HG03097 (cell line): ENCODE measurements at regions not wholly inside any gene's neighbourhood (a gene's known extent, or its start where the extent isn't known, plus 50 kb on each side); places are given as distances from the start of the nearest gene placed in this dataset.
"Not testable (repeated sequence)": the region's sequence is repeated elsewhere in the genome, so short reads cannot be mapped to it uniquely, and the experiment has no call there.

Experiments used
- ATAC-seq: cut with Tn5 transposase; IDR thresholded peaks from one replicate; pipeline ENCODE4 v1.9.1; 2021; ENCODE audit not compliant: unreplicated experiment, low FRiP score

DNA sequence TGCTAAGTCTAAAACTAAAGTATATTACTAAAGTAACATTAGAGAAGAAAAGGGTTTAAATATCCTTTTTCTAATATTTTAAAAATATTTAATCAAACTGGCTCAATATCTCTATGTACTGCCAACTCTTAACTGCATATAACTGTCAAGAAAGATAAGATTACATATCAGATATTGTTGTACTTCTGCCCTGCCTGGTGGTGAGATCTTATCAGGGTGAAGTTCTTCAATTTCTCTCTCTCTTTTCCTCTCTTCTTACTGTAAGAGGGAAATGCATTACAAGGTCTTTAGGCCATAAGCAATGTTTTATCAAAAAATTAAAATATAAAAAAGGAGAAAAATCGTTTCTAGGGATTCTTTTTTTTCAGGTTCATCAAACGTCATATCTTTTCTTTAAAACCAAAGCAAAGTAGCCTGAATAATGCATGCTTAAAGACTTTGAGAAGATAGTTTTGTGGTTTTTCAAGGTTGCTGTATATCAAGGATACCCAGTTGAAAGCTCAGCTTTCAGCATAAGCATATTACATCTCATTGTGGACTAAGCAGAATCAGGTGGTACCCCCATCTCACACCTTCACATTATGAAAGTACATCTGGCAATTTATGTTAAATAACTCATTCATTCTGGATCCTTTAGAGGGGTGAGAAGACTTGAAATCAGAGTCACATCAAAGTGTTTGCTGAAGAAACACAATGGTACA, 1625.7 kb upstream of the SLC10A2 start:
- no peak for ATAC-seq

DNA sequence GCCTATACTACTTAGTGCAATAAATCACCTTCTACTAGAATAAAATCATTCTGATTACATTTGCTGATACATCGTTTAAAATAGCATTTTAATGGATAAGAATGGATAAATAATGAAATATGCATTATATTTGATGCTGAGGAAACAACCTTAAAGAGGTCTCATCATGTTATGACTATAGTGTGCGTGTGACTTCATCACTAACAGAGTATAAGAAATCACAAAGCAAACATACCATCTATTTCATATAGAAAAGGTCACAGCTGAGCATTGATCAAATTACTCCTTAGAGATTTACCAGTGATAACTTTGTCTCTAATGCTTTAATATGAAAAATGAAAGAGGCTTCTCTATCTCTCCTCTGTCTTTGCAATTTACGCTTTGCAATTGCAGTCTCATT, 1620.3 kb upstream of the SLC10A2 start:
- no peak for ATAC-seq

DNA sequence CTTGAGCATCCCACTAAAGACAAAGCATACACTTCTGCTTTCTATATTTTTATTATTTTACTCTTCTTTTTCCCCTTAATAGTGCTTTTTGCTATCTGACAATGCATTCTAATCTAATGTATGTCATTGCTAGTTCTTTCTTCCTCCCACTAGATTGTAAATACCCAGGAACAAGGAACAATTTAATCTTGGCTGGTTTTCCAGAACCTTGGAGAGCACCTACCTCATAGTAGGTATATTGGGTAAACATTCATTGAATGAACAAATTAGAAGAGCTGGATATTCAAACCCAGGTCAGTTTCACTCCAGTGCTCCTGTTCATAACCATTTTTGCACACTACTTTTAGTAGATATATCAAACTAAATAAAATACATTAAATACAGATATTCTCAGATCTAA, 1617.6 kb upstream of the SLC10A2 start:
- ATAC-seq: no peak

DNA sequence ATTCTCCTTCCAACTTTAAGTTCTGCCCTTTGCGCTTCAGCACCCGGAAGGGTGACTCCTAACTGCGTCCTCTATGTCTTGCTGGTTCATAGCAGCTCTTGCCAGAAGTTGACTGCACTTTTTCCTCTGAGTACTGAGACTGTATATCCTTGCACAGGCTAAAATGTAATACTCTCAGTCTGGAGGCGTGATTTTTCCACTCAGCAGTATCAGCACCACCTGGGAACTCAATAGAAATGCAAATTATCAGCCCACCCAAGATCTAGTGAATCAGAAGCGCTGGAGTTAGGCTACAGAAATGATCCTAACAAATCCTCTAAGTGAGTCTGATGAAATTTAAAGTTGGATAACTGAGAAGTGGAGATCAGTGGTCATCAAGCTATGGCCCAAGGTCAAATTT, 1611.9 kb upstream of the SLC10A2 start:
- no peak for ATAC-seq

DNA sequence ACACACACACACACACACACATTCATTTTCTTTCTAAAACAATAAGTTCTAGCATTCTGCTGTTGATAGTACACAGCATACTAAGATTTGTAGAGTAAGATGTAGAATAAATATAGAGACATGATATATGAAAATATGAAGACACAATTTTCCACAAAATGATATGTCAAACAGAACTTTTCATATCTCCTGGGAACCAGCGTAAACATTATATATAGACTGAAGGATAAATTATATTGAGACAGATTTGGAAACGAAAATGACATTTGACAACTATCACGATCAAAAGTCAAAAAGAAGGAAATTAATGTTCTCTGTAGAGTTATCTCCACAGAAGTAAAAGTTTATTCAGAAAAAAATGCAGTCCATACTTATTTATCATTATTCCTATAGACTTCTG, 1605.7 kb upstream of the SLC10A2 start:
- ATAC-seq: no peak

DNA sequence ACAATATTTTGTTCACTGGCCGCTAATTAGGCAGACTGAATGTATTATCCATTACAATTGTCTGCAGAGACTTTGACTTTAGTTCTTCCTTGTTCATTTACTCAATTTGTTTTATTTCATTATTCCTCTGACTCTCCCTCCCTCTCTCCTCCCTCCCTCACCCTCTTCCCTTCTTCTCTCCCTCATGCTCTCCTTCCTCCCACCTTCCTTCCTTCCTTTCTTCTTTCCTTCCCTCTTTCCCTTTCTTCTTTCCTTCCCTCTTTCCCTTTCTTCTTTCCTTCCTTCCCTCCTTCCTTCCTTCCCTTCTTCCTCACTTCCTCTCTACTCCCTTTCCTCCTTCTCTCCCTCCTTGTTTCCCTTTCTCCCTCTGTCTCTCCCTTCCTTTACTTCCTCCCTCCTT, 1591.0 kb upstream of the SLC10A2 start:
- no peak for ATAC-seq

DNA sequence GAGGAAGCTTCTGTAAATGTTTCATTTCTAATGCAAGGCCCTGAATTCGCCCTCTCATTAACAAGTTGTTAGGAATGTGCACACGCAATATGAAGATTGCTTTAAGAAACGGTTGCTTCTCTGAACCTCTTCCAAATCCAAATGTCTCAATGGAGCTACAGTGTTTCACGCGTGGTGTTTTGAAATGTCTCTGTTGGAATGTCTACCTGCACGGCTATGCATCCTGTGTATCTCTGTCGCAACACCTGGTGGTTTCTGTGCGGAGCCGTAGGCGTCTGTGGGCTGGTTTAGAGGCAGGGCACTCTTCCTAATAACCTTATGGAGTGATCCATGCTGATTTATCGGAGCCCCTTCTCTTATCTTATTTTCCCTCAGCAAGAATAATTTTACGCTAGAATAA, 1584.2 kb upstream of the SLC10A2 start:
- no peak for ATAC-seq

DNA sequence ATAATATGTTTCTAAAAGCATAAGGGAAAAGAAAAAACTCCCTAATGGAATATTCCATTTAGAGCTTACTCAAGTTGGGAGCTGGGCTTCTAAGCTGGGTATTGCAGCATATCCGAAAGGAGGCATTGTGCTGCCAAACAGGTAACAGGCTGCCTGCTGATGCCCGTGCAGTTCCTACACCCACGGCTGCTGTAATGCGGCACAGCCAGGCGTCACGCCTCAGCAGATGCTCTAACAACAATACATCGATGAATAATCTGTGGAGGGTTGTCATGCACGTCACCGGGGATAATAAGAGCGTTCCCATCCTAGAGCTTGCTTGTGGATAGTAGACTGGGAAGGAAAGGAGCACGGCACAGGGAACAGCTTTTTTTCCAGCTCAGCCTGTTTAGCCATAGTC, 1582.1 kb upstream of the SLC10A2 start:
- no peak for ATAC-seq

DNA sequence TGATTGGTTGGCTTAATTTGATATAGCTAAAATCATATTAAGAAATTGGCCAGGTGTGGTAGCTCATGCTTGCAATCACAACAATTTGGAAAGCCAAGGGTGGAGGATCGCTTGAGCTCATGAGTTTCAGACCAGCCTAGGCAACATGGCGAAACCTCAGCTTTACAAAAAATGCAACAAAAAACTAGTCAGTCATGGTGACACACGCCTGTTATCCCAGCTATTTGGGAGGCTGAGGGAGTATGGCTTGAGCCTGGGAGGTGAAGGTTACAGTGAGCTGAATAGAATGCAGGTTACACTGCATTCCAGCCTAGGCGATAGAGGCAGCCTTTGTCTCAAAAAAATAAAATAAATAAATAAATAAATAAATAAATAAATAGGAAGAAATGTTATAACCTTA, 1579.6 kb upstream of the SLC10A2 start:
- ATAC-seq: no peak

DNA sequence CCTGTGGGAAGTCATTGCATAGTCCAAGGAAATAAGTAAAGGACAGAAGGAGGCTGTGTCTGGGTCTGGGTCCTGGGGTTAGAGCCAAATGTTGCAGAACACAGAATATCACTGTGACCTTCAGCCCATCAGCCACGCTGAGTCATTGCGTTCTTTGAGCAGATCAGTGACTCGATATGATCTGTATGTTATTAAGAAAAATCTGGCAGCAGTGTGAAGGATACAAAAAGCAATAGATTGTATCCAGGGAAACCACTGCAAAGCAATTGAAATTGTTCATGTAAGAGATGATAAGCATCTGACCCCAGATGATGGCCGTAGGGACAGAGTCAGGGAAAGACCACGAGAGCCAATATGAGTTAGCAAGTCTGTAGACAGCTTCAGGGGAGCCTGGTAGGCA, 1575.1 kb upstream of the SLC10A2 start:
- no peak for ATAC-seq

DNA sequence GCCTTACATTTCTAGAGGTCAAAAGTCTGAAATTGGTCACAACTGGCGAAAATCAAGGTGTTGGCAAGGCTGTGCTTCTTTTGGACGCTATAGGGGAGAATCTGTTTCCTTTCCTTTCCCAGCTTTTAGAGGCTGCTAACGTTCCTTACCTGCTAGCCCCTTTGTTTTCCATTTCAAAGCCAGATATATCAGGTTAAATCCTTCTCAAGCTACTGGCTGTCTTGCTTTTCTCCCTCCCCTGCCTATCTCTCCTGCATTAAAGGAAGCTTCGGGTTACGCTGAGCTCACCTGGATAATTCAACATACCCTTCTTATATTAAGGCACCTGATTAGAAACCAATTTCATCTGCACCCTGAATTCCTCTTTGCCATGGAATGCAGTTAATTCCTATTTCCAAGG, 1569.7 kb upstream of the SLC10A2 start:
- no peak for ATAC-seq

DNA sequence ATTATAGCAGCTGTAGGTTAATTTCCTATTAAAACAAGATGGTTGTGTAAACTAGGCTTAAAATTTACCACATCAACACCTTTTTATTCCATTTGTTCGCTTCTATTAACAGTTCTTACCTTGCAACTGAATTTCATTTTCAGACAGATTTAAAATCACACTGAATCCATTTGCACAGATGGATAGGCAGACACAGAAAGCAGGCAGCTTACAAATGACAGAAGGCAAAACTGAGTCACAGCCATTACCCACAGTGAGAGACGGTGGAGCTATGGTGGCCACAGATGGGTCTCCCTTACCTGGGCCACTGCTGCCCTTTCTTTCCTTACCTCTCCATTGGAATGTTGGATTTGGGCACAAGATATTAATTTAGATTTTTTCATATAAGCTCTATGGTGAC, 1567.8 kb upstream of the SLC10A2 start:
- ATAC-seq: no peak

DNA sequence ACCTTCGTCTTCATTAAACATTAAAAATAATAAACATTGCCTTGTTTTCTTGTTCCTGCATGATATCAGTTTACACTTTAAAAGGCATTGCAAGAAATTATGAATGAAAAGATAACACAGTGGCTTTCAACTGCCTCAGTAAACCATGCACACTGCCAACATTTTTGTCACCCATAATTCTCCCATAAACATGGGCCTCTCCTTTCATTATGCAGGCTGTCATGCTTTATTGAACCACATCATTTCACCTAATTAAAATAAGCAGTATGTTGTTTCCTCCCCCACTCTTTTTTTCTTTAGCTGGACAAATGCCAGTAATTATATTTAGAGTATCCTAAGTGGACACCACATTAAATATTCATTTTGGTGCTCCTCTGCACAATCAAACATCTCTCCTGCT, 1566.5 kb upstream of the SLC10A2 start:
- no peak for ATAC-seq

DNA sequence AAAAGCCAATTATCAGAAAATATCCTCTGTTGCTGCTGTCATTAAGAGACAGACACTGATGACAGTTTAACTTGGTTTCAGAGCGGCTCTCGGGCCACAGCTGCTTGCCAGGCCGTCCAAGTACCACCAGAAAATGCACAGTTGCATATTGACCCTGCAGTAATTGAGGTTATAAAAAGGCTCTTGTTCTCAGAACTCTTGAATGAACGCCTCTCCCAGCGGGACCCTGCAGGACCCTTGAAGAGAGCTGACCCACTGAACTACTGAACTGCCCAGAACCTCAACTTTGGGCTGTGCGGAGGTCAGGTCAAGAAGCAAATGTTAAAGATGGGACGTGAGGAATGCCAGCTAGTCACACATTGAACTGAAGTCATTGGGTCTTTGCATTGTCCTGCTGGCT, 1559.0 kb upstream of the SLC10A2 start:
- ATAC-seq: no peak

DNA sequence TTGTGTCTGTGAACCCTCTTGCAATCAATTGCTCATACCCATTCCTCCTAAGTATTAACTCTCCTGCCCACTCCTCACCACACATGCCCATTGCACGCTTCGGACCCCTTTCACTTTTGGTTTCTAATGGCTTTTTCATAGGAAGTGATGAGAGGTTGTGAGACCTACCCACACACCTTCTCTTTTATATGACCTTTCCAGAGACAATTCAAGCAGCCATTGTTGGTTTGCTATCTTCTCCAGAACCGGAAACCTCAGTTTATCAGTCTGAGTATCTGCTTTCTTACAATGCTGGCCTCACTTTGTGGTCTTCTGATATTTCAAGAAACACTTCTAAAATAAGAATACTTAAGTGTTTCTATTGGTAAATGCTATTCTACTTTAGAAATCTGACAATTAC, 1550.8 kb upstream of the SLC10A2 start:
- ATAC-seq: no peak

DNA sequence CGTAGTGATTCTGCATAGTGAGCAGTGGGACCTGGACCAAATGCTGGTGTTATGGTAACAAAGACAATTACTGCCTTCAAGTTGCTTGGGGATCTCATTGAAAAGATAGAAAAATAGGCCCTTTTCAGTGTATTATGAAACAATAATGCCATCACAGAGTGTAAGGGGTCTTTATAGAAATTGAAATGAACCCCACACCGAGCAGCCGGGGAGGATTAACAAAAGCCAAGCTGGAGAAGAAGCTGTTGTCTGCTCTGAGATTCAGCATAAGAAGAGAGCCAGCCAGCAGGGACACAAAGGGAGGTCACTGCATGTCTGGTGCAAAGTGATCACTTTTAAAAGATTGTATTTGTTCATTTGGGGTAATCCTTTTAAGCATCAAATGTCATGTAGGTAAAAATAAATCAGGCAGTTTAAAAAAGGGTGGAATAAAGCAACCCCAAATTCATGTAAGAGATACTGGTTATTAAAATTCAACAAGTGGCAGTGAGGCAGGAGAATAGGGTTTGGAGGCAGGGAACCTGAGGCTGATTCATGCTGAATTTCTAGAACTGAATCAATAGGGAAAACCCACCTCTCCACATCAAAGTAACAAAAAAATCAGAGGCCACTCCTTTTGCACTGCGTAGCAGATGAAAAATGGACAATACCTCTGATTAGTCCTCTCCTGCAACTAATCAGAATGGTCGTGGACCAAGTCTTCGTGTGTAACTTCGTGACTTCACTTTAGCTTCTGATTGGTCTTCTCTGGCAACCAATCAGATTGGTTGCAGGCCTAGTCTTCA, 1548.3 kb upstream of the SLC10A2 start:
- no peak for ATAC-seq

DNA sequence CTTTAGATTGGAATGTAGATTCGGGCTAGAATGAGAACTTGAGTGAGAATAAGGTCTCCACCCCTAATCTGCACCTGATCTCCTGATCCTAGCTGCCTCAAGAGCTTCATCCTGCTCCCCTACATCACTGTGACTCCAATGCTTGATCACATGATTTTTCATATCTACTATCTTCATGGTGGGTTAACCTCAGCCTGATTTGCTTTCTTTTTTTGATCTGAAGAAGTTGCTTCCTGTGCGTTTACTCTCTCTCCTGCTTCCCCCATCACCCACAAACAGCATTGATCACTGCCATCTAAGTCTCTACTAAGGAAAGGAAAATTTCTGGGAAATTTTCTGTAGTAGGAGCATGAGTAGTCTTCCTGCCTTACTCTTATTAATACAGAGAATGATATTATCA, 1542.1 kb upstream of the SLC10A2 start:
- ATAC-seq: no peak

DNA sequence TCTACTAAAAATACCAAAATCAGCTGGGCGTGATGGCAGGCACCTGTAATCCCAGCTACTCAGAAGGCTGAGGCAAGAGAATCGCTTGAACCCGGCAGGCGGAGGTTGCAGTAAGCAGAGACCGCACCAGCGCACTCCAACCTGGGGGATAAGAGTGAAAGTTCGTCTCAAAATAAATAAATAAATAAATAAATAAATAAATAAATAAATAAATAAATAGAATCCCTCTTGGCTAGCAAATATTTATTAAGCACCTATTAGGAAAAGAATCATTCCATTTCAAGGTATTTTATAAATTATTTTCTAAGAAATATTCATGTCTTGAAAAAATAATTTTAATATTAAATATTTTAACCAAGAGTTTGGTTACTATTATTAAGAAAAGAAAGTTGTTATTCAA, 1539.2 kb upstream of the SLC10A2 start:
- ATAC-seq: not testable (repeated sequence)

DNA sequence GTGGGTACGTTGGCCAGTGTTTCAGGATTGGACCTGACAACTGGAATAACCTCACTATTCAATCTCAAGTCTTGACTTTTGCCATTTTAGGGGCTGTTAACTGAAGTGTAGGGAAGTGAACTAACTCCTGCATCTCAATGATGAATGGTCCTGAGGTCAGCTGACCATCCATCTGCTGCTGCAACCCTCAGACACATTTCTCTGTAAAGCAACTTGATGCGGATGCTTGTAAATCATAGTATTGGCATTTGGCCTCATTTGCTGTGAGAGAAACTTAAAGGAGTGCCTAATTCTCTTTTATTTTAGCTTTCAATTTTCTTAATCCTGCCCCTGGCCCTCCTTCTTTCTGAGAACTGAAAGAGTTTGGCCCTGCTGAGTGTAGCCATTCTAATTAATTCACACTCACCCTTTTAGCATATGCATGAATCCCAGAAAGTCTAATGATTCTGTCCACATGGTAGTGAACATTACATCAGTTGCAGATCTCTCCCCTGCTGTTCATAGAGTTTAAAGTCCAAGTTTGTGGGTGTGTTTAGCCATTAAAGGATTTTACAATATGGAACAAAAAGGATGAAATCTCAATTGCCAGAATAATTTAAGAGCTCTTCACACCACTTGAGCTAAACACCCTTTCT, 1531.4 kb upstream of the SLC10A2 start:
- no peak for ATAC-seq

DNA sequence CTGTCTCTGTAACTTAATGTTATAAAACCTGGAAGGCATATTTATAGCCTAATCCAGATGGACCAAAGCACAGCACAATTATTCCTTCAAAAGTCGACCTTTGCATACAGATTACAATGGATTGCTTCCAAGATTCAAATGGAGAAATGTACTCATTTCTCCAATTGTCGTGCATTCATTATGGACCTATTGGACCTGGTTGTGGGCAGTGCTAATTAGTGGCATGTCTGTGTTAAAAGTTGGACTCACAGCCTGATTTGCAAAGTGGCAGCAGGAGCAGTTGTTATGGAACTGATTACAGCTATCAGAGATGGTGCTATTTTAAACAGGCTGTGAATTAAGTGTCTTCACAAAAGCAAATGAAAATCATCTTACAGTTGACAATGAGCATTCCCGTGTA, 1529.3 kb upstream of the SLC10A2 start:
- ATAC-seq: no peak

DNA sequence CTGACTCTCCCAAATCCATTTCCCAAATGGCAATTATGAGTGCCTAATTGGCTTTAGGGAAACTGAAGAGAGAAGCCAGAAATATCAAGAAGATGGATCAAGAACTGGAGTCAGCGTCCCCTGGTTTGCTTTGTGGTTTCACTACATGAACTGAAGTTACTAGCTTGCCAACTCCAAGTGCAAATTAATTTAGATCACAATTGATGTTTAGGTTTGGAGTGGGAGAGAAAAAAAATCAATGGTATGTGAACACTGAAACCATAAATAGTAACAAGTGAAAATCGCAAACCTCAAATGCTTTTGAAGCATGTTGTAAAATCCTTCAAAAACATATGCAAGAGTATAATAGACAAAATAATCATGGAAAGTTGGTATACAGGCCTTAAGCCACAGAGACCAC, 1528.6 kb upstream of the SLC10A2 start:
- no peak for ATAC-seq

DNA sequence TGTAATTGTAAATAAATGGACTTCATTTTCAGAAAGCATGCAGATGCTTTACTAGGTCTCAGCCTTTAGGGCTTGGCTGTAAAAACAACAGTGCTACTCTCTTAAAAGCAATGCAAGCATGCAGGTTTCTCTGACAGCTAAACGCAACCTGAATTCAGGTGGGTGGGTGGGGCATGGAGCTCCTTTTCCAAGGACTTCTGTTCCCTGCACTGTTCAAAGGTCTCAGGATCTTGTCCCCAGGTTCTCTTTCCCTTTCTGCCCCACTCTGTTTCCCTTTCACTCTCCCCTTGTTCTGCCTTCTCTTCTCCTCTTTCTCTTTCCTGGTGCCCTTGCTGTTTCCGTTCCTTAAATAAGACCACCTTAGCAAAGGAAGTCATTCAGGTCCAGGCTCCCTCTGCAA, 1527.5 kb upstream of the SLC10A2 start:
- no peak for ATAC-seq
